RWPE1 (cell line): ENCODE measurements at regions not wholly inside any gene's neighbourhood (a gene's known extent, or its start where the extent isn't known, plus 50 kb on each side); places are given as distances from the start of the nearest gene placed in this dataset.

ENCODE experiments used
- CTCF ChIA-PET: fragments of 350-600 bp; sonication (Branson Sonifier 250); formaldehyde crosslinking; extraction: SDS; loops from one replicate; lab custom pipeline; 2021; lab: Yijun Ruan, JAX
- POLR2A ChIA-PET: fragments of 400-600 bp; formaldehyde crosslinking; extraction: SDS; loops from one replicate; lab custom pipeline; 2020; ENCODE audit warnings: antibody characterized with exemption; ENCODE audit not compliant: low non-redundant PET; lab: Yijun Ruan, JAX
- DNase-seq: peaks from one replicate; pipeline ENCODE4 v3.0.0; 2012; ENCODE audit warnings: low spot score
- H3K27ac ChIP-seq: fragments of 450-650 bp; 2 replicates; pipeline ENCODE4 v1.5.1; 2017
- CTCF ChIP-seq: fragments of 450-650 bp; conservative IDR thresholded peaks from 2 replicates; pipeline ENCODE4 v1.5.1; 2017; ENCODE audit warnings: low read depth, mild to moderate bottlenecking

- POLR2A ChIA-PET, result no interaction called here
- no peak for TF ChIP-seq CTCF
- H3K27ac ChIP-seq, result no peak overlapping the region
- no peak for DNase-seq
- CTCF ChIA-PET, result no interaction called here
Observed at GRCh38 chr1:71345491-71345890, 264.7 kb upstream of the ZRANB2 start.

GRCh38 chr1:71343686-71344416, 263.0 kb upstream of the ZRANB2 start:
- ChIA-PET CTCF (no interaction called here), POLR2A (no interaction called here)
- no peak overlapping the region for H3K27ac ChIP-seq
- TF ChIP-seq CTCF, result no peak
- DNase-seq, result no peak

DNA sequence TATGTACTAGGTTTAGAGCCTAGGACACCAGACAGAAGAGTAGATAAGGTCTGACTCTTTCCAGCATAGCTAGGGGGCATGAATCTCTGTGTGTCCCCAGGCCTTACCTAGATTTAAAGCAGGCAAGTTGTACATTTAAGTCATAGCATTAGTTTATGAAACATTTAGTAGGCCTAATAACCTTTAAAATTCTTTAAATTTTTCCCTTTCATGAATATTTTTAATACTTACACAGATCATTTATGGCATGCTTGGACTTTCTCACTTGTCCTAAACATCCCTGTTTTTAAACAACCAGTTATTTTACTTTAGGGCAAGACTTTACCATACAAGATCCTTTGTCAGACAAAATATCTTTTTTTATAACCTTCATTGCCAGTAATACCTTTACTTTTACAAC, 258.4 kb upstream of the ZRANB2 start:
- CTCF ChIA-PET, result no interaction called here
- H3K27ac ChIP-seq, result no peak overlapping the region
- TF ChIP-seq CTCF, result no peak
- no peak for DNase-seq
- POLR2A ChIA-PET, result no interaction called here

DNA sequence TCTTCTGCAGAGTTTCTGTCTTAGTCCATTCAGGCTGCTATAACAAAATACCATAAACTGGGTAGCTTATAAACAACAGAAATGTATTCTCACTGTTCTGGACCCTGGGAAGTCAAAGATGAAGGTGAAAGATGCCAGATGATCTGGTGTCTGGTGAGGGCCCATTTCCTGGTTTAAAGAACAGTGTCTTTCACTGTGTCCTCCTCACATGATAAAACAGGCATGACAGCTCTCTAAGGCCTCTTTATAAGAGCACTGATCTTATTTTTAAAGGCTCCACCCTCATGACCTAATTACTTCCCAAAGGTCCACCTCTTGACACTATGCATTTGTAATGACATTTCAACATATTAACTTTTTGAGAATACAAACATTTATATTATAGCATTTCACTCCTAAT, 250.2 kb upstream of the ZRANB2 start:
- no peak overlapping the region for H3K27ac ChIP-seq
- ChIA-PET CTCF (interaction anchor here (0.7 kb wide), 1 partner anchor 204 kb away, joined by 3 read pairs; no protein-coding TSS in a partner anchor), POLR2A (no interaction called here)
- DNase-seq, result no peak
- no peak for TF ChIP-seq CTCF

GRCh38 chr1:71324671-71325267, 243.9 kb upstream of the ZRANB2 start:
- CTCF ChIA-PET, result no interaction called here
- POLR2A ChIA-PET, result no interaction called here
- TF ChIP-seq CTCF, result no peak
- no peak overlapping the region for H3K27ac ChIP-seq
- DNase-seq, result no peak

DNA sequence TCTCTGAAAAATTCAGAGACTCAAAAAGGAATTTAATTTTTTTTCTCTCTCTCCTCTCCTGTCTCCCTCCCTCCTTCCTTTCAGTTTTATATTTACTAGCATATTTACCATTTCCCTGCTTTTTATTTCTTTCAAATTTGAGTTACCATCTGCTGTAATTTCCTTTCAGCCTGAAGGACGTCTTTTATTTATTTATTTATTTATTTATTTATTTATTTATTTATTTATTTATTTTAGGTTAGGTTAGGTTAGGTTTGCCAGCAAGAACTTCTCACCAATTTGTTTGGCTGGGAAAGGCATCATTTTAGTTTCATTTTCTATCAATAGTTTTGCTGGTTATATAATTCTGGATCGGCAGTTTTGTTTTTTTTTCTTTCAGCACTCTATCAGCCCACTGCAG, 231.7 kb upstream of the ZRANB2 start:
- DNase-seq, result no peak
- POLR2A ChIA-PET, result no interaction called here
- TF ChIP-seq CTCF, result no peak
- CTCF ChIA-PET, result no interaction called here
- no peak overlapping the region for H3K27ac ChIP-seq
